GM12878 (cell line): ENCODE measurements at regions not wholly inside any gene's neighbourhood (a gene's known extent, or its start where the extent isn't known, plus 50 kb on each side); places are given as distances from the start of the nearest gene placed in this dataset.

Experiments
- ATAC-seq: fragments of 200-7000 bp; cut with Tn5 transposase; 3 replicates; pipeline ENCODE4 v1.9.1; 2020; ENCODE audit warnings: mild to moderate bottlenecking, moderate library complexity
- BruUV-seq: library from RNA; stranded (reverse); fragments of 400-500 nt; replicated peaks from 2 replicates; lab custom pipeline; 2021; lab: Mats Ljungman, UMichigan
- CTCF ChIA-PET: fragments of 300-600 bp; sonication (Branson Sonifier 250); formaldehyde crosslinking; extraction: SDS; loops from one replicate; lab custom pipeline; 2021; ENCODE audit warnings: inconsistent platforms; lab: Yijun Ruan, JAX
- POLR2A ChIA-PET: fragments of 350-600 bp; formaldehyde crosslinking; extraction: SDS; loops from one replicate; lab custom pipeline; 2021; ENCODE audit warnings: inconsistent platforms; lab: Charles Lee
- RAD21 ChIA-PET: fragments of 300-600 bp; sonication (Branson Sonifier 250); formaldehyde crosslinking; loops from one replicate; lab custom pipeline; 2023; ENCODE audit warnings: antibody characterized with exemption; ENCODE audit not compliant: unreplicated experiment; lab: Charles Lee
- SMC1A ChIA-PET: fragments of 300-600 bp; sonication (Branson Sonifier 250); formaldehyde crosslinking; loops from one replicate; lab custom pipeline; 2023; ENCODE audit not compliant: unreplicated experiment, uncharacterized antibody; lab: Charles Lee
- DNase-seq: peaks from one replicate; pipeline ENCODE4 v3.0.0-alpha.2; 2011; ENCODE audit warnings: low read depth, low spot score
- FAIRE-seq: peaks from 3 replicates; lab custom pipeline; 2011; peaks lifted over from hg19 to GRCh38; lab: Jason Lieb, UNC
- H2AFZ ChIP-seq: 2 replicates; pipeline ENCODE4 v1.6.0; 2011; ENCODE audit warnings: low read depth, low read length, control low read depth; ENCODE audit not compliant: control insufficient read depth
- H3K27ac ChIP-seq: 2 replicates; pipeline ENCODE4 v1.5.1; 2011; ENCODE audit warnings: control low read depth; ENCODE audit not compliant: control insufficient read depth, insufficient read depth
- H3K27me3 ChIP-seq, 2 experiments: replicated peaks in 1 of 2; 2 replicates each; pipeline versions ENCODE4 v1.6.0 to v1.6.1; 2011; ENCODE audit warnings: low read length in 1 of 2; ENCODE audit not compliant: control insufficient read depth in 2 of 2, insufficient read depth in 2 of 2
- H3K36me3 ChIP-seq, 2 experiments: 2 replicates each; pipeline ENCODE4 v1.5.1; 2011; ENCODE audit warnings: low read length in 1 of 2; ENCODE audit not compliant: control insufficient read depth in 2 of 2, insufficient read depth in 2 of 2
- H3K4me1 ChIP-seq: 2 replicates; pipeline ENCODE4 v1.6.1; 2011; ENCODE audit warnings: mild to moderate bottlenecking, low read length, moderate library complexity, mixed read lengths; ENCODE audit not compliant: control insufficient read depth, insufficient read depth
- H3K4me2 ChIP-seq: 2 replicates; pipeline ENCODE4 v1.6.0; 2011; ENCODE audit warnings: control low read depth; ENCODE audit not compliant: control insufficient read depth, insufficient read depth
- H3K4me3 ChIP-seq: fragments of 200-600 bp; sonication (generic); 2 replicates; pipeline ENCODE4 v1.5.1; 2016
- H3K79me2 ChIP-seq: 2 replicates; pipeline ENCODE4 v1.6.0; 2011; ENCODE audit warnings: low read length; ENCODE audit not compliant: control insufficient read depth, insufficient read depth
- H3K9ac ChIP-seq: 2 replicates; pipeline ENCODE4 v1.8.0; 2011; ENCODE audit warnings: low read length, control low read depth, mixed read lengths; ENCODE audit not compliant: control insufficient read depth, insufficient read depth
- H3K9me3 ChIP-seq: replicated peaks from 3 replicates; pipeline ENCODE4 v1.5.1; 2011; ENCODE audit warnings: mild to moderate bottlenecking, low read length; ENCODE audit not compliant: control insufficient read depth, insufficient read depth
- H4K20me1 ChIP-seq: 2 replicates; pipeline ENCODE4 v1.6.0; 2011; ENCODE audit not compliant: control insufficient read depth, insufficient read depth
- CEBPB ChIP-seq, 2 experiments: fragments of 150-350 bp in 1 of 2; IDR thresholded peaks; 2 replicates each; pipeline ENCODE4 v1.6.1; 2012 to 2014; ENCODE audit warnings: low read depth in 2 of 2, low read length in 2 of 2, borderline replicate concordance in 1 of 2, inconsistent platforms in 1 of 2
- CREB1 ChIP-seq: IDR thresholded peaks from 2 replicates; pipeline ENCODE4 v1.6.1; 2012; ENCODE audit warnings: low read depth, mild to moderate bottlenecking, inconsistent platforms
- HSF1 ChIP-seq: fragments of 150-350 bp; IDR thresholded peaks from 2 replicates; pipeline ENCODE4 v1.6.1; 2014; ENCODE audit warnings: mild to moderate bottlenecking, low read depth, low read length
- JUND ChIP-seq: IDR thresholded peaks from 2 replicates; pipeline ENCODE4 v1.6.1; 2012; ENCODE audit warnings: low read depth, mild to moderate bottlenecking, low read length, improper control_type of control experiment, moderate library complexity
- MTA3 ChIP-seq: IDR thresholded peaks from 2 replicates; pipeline ENCODE4 v1.6.1; 2012; ENCODE audit warnings: low read length, inconsistent platforms, borderline replicate concordance
- POU2F2 ChIP-seq: IDR thresholded peaks from 3 replicates; pipeline ENCODE4 v1.6.1; 2011; ENCODE audit warnings: low read depth, mild to moderate bottlenecking, low read length, borderline replicate concordance
- RBBP5 ChIP-seq: fragments of 200-600 bp; sonication (generic); conservative IDR thresholded peaks from 2 replicates; pipeline ENCODE4 v1.6.1; 2016
- RUNX3 ChIP-seq: IDR thresholded peaks from 2 replicates; pipeline ENCODE4 v1.6.1; 2012; ENCODE audit warnings: low read length, inconsistent platforms
- SUPT20H ChIP-seq: IDR thresholded peaks from 2 replicates; pipeline ENCODE4 v1.6.1; 2011; ENCODE audit warnings: low read depth, mild to moderate bottlenecking, low read length, moderate library complexity, borderline replicate concordance; ENCODE audit not compliant: control insufficient read depth
- USF1 ChIP-seq: IDR thresholded peaks from 2 replicates; pipeline ENCODE4 v1.6.1; 2011; ENCODE audit warnings: borderline replicate concordance, low read depth, mild to moderate bottlenecking, moderate library complexity, mixed read lengths, low read length; ENCODE audit not compliant: insufficient read depth; ENCODE audit errors: extremely low read length
- ZNF217 ChIP-seq: fragments of 450-650 bp; IDR thresholded peaks from 2 replicates; pipeline ENCODE4 v1.6.1; 2017; ENCODE audit warnings: antibody characterized with exemption, mild to moderate bottlenecking
- WGBS: methylation state at CpG from one replicate; pipeline ENCODE4 v1.1.6; 2016; ENCODE audit warnings: low lambda C conversion rate; ENCODE audit not compliant: insufficient replicate concordance, insufficient coverage; ENCODE audit errors: missing lambda C conversion rate; 5-methylcytosine and 5-hydroxymethylcytosine counted together
- in situ Hi-C: fragments of 300-500 bp; cut with MboI; formaldehyde crosslinking; loops from 9 replicates; pipeline ENCODE4 v1.14.3; 2018; ENCODE audit warnings: mixed read lengths
- intact Hi-C: fragments of 100-400 bp; cut with micrococcal nuclease; formaldehyde crosslinking; loops from one replicate; pipeline ENCODE4 v1.14.2; 2022; ENCODE audit not compliant: unreplicated experiment

GRCh38 chr4:86506591-86506990 is 87.5 kb upstream of the PTPN13 start (continued):
- no peak for TF ChIP-seq HSF1
- no peak for TF ChIP-seq ZNF217
- no peak for TF ChIP-seq USF1
- TF ChIP-seq MTA3: no peak
- TF ChIP-seq RBBP5: no peak
- TF ChIP-seq SUPT20H: no peak
- no peak for TF ChIP-seq JUND
- TF ChIP-seq POU2F2: no peak
- no peak for TF ChIP-seq CEBPB (IDR thresholded peaks at IDR 0.05; ENCODE audit: borderline replicate concordance in 1 of 2, low read depth in 2 of 2, low read length in 2 of 2)
- TF ChIP-seq CREB1: no peak

GRCh38 chr4:86508436-86508835 is 85.7 kb upstream of the PTPN13 start:
- intact Hi-C loops: no loop called here
- Histone ChIP-seq H2AFZ (no peak overlapping the region; the same call in 1 of the 2 replicates), H3K79me2 (no peaks in the 10 kb centered on the region), H3K27ac (no peak overlapping the region), H3K4me1 (no peaks in the 10 kb centered on the region), H3K9ac (0 out of 2 replicates have a peak overlapping the region, but pooled peaks have one; percentile 8), H4K20me1 (no peaks in the 10 kb centered on the region), H3K4me2 (peak overlapping the region; percentile 19)
- 0% methylated on average over 3 of the region's 3 CpGs for WGBS
- ChIA-PET CTCF (interaction anchor here (1.6 to 5.6 kb wide), 2 partner anchors 10 to 56 kb away, joined by 3 to 89 read pairs; no protein-coding TSS in a partner anchor), RAD21 (interaction anchor here (0.5 to 7.8 kb wide), 3 partner anchors 11 to 108 kb away, joined by 4 to 55 read pairs (median 25); no protein-coding TSS in a partner anchor), SMC1A (interaction anchor here (0.6 to 6.1 kb wide), 5 partner anchors 10 to 78 kb away, joined by 3 to 82 read pairs (median 21); no protein-coding TSS in a partner anchor), POLR2A (no interaction called here)
- ATAC-seq (peak; percentile 67), DNase-seq (no peak), FAIRE-seq (no peak)
- no TSS peak for BruUV-seq
- peak; percentile 10; the same call in 1 of the 2 replicates for TF ChIP-seq RUNX3
- TF ChIP-seq CREB1: no peak
- TF ChIP-seq, all 136 proteins: peak for 1
- H3K4me3 ChIP-seq: no peak overlapping the region
- peaks cover 0 to 2% of the 10 kb centered on the region in 2 experiments; a peak in 1 of 4 replicates for H3K27me3 ChIP-seq
- in situ Hi-C loops: no loop called here
- H3K36me3 ChIP-seq: no peaks in the 10 kb centered on the region
- H3K9me3 ChIP-seq: no peaks in the 10 kb centered on the region
